ENCODE measurements at regions not wholly inside any gene's neighbourhood (a gene's known extent, or its start where the extent isn't known, plus 50 kb on each side); places are given as distances from the start of the nearest gene placed in this dataset.

GRCh38 chr12:5139751-5140150 lies 96.1 kb downstream of the KCNA5 start:
- Histone ChIP-seq H3K27ac (no peak overlapping the region), H3K27me3 (no peaks in the 10 kb centered on the region), H3K4me3 (no peak overlapping the region), H3K9me3 (no peaks in the 10 kb centered on the region), H3K4me1 (no peaks in the 10 kb centered on the region), H3K36me3 (no peaks in the 10 kb centered on the region)
- 87 to 92% methylated on average over 6 of the region's 6 CpGs for WGBS, 2 donors
- TF ChIP-seq EP300 (IDR thresholded peaks at IDR 0.05) (no peak), CTCF (IDR thresholded peaks at IDR 0.05) (no peak), POLR2AphosphoS5 (IDR thresholded peaks at IDR 0.05) (no peak), POLR2A (IDR thresholded peaks at IDR 0.05) (no peak)
- no peak for DNase-seq
- intact Hi-C loops (cut with DNase I), result no loop called here

GRCh38 chr12:5140190-5140589 lies 96.5 kb downstream of the KCNA5 start:
- 69 to 81% methylated on average over 3 of the region's 3 CpGs for whole genome bisulfite sequencing, 2 donors
- intact Hi-C loops (cut with DNase I), result no loop called here
- TF ChIP-seq POLR2A (IDR thresholded peaks at IDR 0.05), result no peak
- TF ChIP-seq CTCF (IDR thresholded peaks at IDR 0.05), result no peak
- TF ChIP-seq EP300 (IDR thresholded peaks at IDR 0.05), result no peak
- no peak for TF ChIP-seq POLR2AphosphoS5 (IDR thresholded peaks at IDR 0.05)
- DNase-seq, result no peak
- Histone ChIP-seq H3K4me1 (no peaks in the 10 kb centered on the region), H3K9me3 (no peaks in the 10 kb centered on the region), H3K4me3 (no peak overlapping the region), H3K27me3 (no peaks in the 10 kb centered on the region), H3K27ac (no peak overlapping the region), H3K36me3 (no peaks in the 10 kb centered on the region)

DNA sequence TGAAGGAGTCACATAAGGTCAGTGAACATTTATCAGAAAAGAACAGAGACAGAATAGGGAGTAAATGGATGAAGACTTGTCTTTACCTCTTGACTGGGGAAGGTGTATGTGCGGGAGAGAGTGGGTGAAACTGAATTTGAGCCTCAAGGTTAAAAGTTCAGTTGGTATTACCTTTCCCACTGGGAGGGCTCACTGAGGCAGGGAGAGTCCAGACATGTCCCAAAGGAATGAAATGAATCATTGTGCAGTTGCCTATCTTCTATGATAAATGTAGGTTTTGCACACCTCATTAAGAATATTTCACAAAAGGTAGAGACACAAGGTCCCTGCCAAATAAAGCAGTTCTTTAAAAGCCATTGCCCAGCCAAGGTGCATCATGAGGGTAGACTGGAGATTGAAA lies 105.2 kb downstream of the KCNA5 start:
- H3K4me1 ChIP-seq, result no peaks in the 10 kb centered on the region
- intact Hi-C loops (cut with DNase I), result no loop called here
- no peak overlapping the region for H3K27ac ChIP-seq
- TF ChIP-seq POLR2AphosphoS5 (IDR thresholded peaks at IDR 0.05) (no peak), CTCF (IDR thresholded peaks at IDR 0.05) (no peak), EP300 (IDR thresholded peaks at IDR 0.05) (no peak)
- no peak overlapping the region for H3K4me3 ChIP-seq
- H3K36me3 ChIP-seq, result no peaks in the 10 kb centered on the region
- H3K27me3 ChIP-seq, result peaks cover 0 to 7% (median 0%) of the 10 kb centered on the region in 3 donors
- no peaks in the 10 kb centered on the region for H3K9me3 ChIP-seq
- WGBS, 2 donors, result 83 to 93% methylated on average over 1 of the region's 1 CpG
- no peak for DNase-seq

DNA sequence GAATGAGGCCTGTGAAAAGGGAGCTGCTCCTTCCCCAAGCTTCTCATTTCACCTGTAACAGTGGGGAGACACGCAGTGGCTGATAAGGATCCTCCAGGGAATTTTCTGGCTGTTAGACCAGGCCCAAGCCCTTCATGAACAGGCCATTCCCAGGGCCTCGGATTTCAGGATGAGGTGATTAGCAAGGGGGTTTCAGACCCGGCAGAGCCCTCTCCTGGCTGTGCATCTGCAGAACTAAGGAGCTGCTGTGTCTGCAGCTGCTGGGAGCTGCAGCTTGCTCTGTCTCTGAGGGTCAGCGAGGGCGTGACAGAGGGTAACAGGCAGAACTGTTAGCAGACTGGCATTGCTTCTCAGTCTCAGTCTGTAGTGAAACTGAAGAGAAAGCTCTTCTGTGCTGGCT lies 110.4 kb downstream of the KCNA5 start:
- Histone ChIP-seq H3K27ac (no peak overlapping the region), H3K9me3 (no peaks in the 10 kb centered on the region), H3K27me3 (peaks cover 0 to 7% (median 0%) of the 10 kb centered on the region in 3 donors), H3K4me1 (no peaks in the 10 kb centered on the region), H3K36me3 (no peaks in the 10 kb centered on the region), H3K4me3 (no peak overlapping the region)
- WGBS, 2 donors, result 78 to 81% methylated on average over 5 of the region's 5 CpGs
- intact Hi-C loops (cut with DNase I), result no loop called here
- DNase-seq, result no peak
- TF ChIP-seq POLR2A (IDR thresholded peaks at IDR 0.05), result no peak
- TF ChIP-seq EP300 (IDR thresholded peaks at IDR 0.05), result no peak
- TF ChIP-seq POLR2AphosphoS5 (IDR thresholded peaks at IDR 0.05), result no peak
- TF ChIP-seq CTCF (IDR thresholded peaks at IDR 0.05), result no peak

DNA sequence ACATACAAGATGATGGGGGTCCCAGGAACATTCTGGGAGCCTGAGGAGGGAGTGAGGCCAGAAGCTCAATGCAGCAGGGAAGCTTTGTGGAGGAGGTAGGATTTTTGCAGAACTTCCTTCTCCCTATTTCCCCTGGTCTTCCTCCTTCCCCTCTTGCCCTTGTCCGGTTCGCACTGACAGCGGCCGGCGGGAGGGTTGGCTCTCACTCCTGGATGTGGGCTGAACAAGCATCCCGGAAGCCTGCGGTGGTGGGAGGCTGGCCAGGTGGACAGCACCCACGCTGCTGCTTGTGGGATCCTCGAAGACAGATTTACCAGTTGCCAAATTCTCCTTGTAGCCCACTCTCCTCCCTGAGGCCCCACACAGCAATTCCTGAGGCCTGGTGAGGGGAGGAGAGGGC lies 112.2 kb downstream of the KCNA5 start:
- intact Hi-C loops (cut with DNase I), result no loop called here
- Histone ChIP-seq H3K27ac (no peak overlapping the region), H3K9me3 (no peaks in the 10 kb centered on the region), H3K4me1 (no peaks in the 10 kb centered on the region), H3K36me3 (no peaks in the 10 kb centered on the region), H3K4me3 (no peak overlapping the region), H3K27me3 (peaks cover 0 to 6% (median 0%) of the 10 kb centered on the region in 3 donors)
- no peak for DNase-seq
- WGBS, 2 donors, result 86 to 90% methylated on average over 9 of the region's 9 CpGs
- no peak for TF ChIP-seq POLR2AphosphoS5 (IDR thresholded peaks at IDR 0.05)
- no peak for TF ChIP-seq CTCF (IDR thresholded peaks at IDR 0.05)
- no peak for TF ChIP-seq POLR2A (IDR thresholded peaks at IDR 0.05)
- TF ChIP-seq EP300 (IDR thresholded peaks at IDR 0.05), result no peak

Data from sigmoid colon (tissue), 6 donors.